ENCODE measurements at regions not wholly inside any gene's neighbourhood (a gene's known extent, or its start where the extent isn't known, plus 50 kb on each side); places are given as distances from the start of the nearest gene placed in this dataset.

GRCh38 chr5:164950927-164951326 is 1445.5 kb downstream of the MAT2B start:
- Histone ChIP-seq H3K9ac (ENCODE audit: low read length in 5 of 5) (no peak overlapping the region), H3K4me1 (ENCODE audit: control insufficient read depth in 5 of 5, insufficient read depth in 5 of 5, low read length in 5 of 5) (no peaks in the 10 kb centered on the region), H3K9me3 (ENCODE audit: control insufficient read depth in 5 of 5, low read length in 5 of 5) (no peaks in the 10 kb centered on the region), H3K27ac (ENCODE audit: low read depth, low read length) (no peak overlapping the region), H3K36me3 (ENCODE audit: control insufficient read depth in 5 of 5, insufficient read depth in 5 of 5, low read length in 5 of 5) (no peaks in the 10 kb centered on the region), H3K4me3 (ENCODE audit: low read depth in 1 of 5, low read length in 5 of 5) (no peak overlapping the region), H3K27me3 (ENCODE audit: control insufficient read depth in 5 of 5, insufficient read depth in 4 of 5, low read length in 5 of 5) (no peaks in the 10 kb centered on the region)

GRCh38 chr5:164951570-164951969 is 1446.2 kb downstream of the MAT2B start:
- no peak overlapping the region for H3K9ac ChIP-seq (ENCODE audit: low read length in 5 of 5)
- no peaks in the 10 kb centered on the region for H3K27me3 ChIP-seq (ENCODE audit: control insufficient read depth in 5 of 5, insufficient read depth in 4 of 5, low read length in 5 of 5)
- H3K36me3 ChIP-seq (ENCODE audit: control insufficient read depth in 5 of 5, insufficient read depth in 5 of 5, low read length in 5 of 5) = no peaks in the 10 kb centered on the region

GRCh38 chr5:164958688-164959087 is 1453.3 kb downstream of the MAT2B start:
- Histone ChIP-seq H3K27ac (ENCODE audit: low read depth, low read length) (no peak overlapping the region), H3K9me3 (ENCODE audit: control insufficient read depth in 5 of 5, low read length in 5 of 5) (no peaks in the 10 kb centered on the region), H3K9ac (ENCODE audit: low read length in 5 of 5) (no peak overlapping the region), H3K4me1 (ENCODE audit: control insufficient read depth in 5 of 5, insufficient read depth in 5 of 5, low read length in 5 of 5) (no peaks in the 10 kb centered on the region), H3K4me3 (ENCODE audit: low read depth in 1 of 5, low read length in 5 of 5) (no peak overlapping the region), H3K27me3 (ENCODE audit: control insufficient read depth in 5 of 5, insufficient read depth in 4 of 5, low read length in 5 of 5) (no peaks in the 10 kb centered on the region), H3K36me3 (ENCODE audit: control insufficient read depth in 5 of 5, insufficient read depth in 5 of 5, low read length in 5 of 5) (no peaks in the 10 kb centered on the region)

More at GRCh38 chr5:164951570-164951969, 1446.2 kb downstream of the MAT2B start:
- no peak overlapping the region for H3K4me3 ChIP-seq (ENCODE audit: low read depth in 1 of 5, low read length in 5 of 5)
- no peaks in the 10 kb centered on the region for H3K4me1 ChIP-seq (ENCODE audit: control insufficient read depth in 5 of 5, insufficient read depth in 5 of 5, low read length in 5 of 5)
- no peak overlapping the region for H3K27ac ChIP-seq (ENCODE audit: low read depth, low read length)
- H3K9me3 ChIP-seq (ENCODE audit: control insufficient read depth in 5 of 5, low read length in 5 of 5) = no peaks in the 10 kb centered on the region

- H3K9ac ChIP-seq (ENCODE audit: low read length in 5 of 5) = no peak overlapping the region
- H3K9me3 ChIP-seq (ENCODE audit: control insufficient read depth in 5 of 5, low read length in 5 of 5) = no peaks in the 10 kb centered on the region
- H3K36me3 ChIP-seq (ENCODE audit: control insufficient read depth in 5 of 5, insufficient read depth in 5 of 5, low read length in 5 of 5) = no peaks in the 10 kb centered on the region
- no peaks in the 10 kb centered on the region for H3K4me1 ChIP-seq (ENCODE audit: control insufficient read depth in 5 of 5, insufficient read depth in 5 of 5, low read length in 5 of 5)
- no peaks in the 10 kb centered on the region for H3K27me3 ChIP-seq (ENCODE audit: control insufficient read depth in 5 of 5, insufficient read depth in 4 of 5, low read length in 5 of 5)
- no peak overlapping the region for H3K4me3 ChIP-seq (ENCODE audit: low read depth in 1 of 5, low read length in 5 of 5)
- H3K27ac ChIP-seq (ENCODE audit: low read depth, low read length) = no peak overlapping the region
Observed at GRCh38 chr5:164959761-164960160, 1454.3 kb downstream of the MAT2B start.

- Histone ChIP-seq H3K27ac (ENCODE audit: low read depth, low read length) (no peak overlapping the region), H3K9ac (ENCODE audit: low read length in 5 of 5) (no peak overlapping the region), H3K9me3 (ENCODE audit: control insufficient read depth in 5 of 5, low read length in 5 of 5) (no peaks in the 10 kb centered on the region), H3K27me3 (ENCODE audit: control insufficient read depth in 5 of 5, insufficient read depth in 4 of 5, low read length in 5 of 5) (no peaks in the 10 kb centered on the region), H3K4me1 (ENCODE audit: control insufficient read depth in 5 of 5, insufficient read depth in 5 of 5, low read length in 5 of 5) (no peaks in the 10 kb centered on the region), H3K36me3 (ENCODE audit: control insufficient read depth in 5 of 5, insufficient read depth in 5 of 5, low read length in 5 of 5) (no peaks in the 10 kb centered on the region), H3K4me3 (ENCODE audit: low read depth in 1 of 5, low read length in 5 of 5) (no peak overlapping the region)
Observed at GRCh38 chr5:164962329-164962961, 1457.0 kb downstream of the MAT2B start.

GRCh38 chr5:164966611-164967010 is 1461.2 kb downstream of the MAT2B start:
- H3K4me1 ChIP-seq (ENCODE audit: control insufficient read depth in 5 of 5, insufficient read depth in 5 of 5, low read length in 5 of 5) = no peaks in the 10 kb centered on the region
- no peaks in the 10 kb centered on the region for H3K27me3 ChIP-seq (ENCODE audit: control insufficient read depth in 5 of 5, insufficient read depth in 4 of 5, low read length in 5 of 5)
- no peak overlapping the region for H3K4me3 ChIP-seq (ENCODE audit: low read depth in 1 of 5, low read length in 5 of 5)
- no peak overlapping the region for H3K27ac ChIP-seq (ENCODE audit: low read depth, low read length)
- H3K9ac ChIP-seq (ENCODE audit: low read length in 5 of 5) = no peak overlapping the region
- no peaks in the 10 kb centered on the region for H3K36me3 ChIP-seq (ENCODE audit: control insufficient read depth in 5 of 5, insufficient read depth in 5 of 5, low read length in 5 of 5)
- no peaks in the 10 kb centered on the region for H3K9me3 ChIP-seq (ENCODE audit: control insufficient read depth in 5 of 5, low read length in 5 of 5)

- Histone ChIP-seq H3K4me1 (ENCODE audit: control insufficient read depth in 5 of 5, insufficient read depth in 5 of 5, low read length in 5 of 5) (no peaks in the 10 kb centered on the region), H3K27ac (ENCODE audit: low read depth, low read length) (no peak overlapping the region), H3K9me3 (ENCODE audit: control insufficient read depth in 5 of 5, low read length in 5 of 5) (no peaks in the 10 kb centered on the region), H3K4me3 (ENCODE audit: low read depth in 1 of 5, low read length in 5 of 5) (no peak overlapping the region), H3K27me3 (ENCODE audit: control insufficient read depth in 5 of 5, insufficient read depth in 4 of 5, low read length in 5 of 5) (no peaks in the 10 kb centered on the region), H3K36me3 (ENCODE audit: control insufficient read depth in 5 of 5, insufficient read depth in 5 of 5, low read length in 5 of 5) (no peaks in the 10 kb centered on the region), H3K9ac (ENCODE audit: low read length in 5 of 5) (no peak overlapping the region)
Observed at GRCh38 chr5:164967354-164967753, 1461.9 kb downstream of the MAT2B start.

- Histone ChIP-seq H3K27ac (ENCODE audit: low read depth, low read length) (no peak overlapping the region), H3K9ac (ENCODE audit: low read length in 5 of 5) (no peak overlapping the region), H3K4me1 (ENCODE audit: control insufficient read depth in 5 of 5, insufficient read depth in 5 of 5, low read length in 5 of 5) (no peaks in the 10 kb centered on the region), H3K27me3 (ENCODE audit: control insufficient read depth in 5 of 5, insufficient read depth in 4 of 5, low read length in 5 of 5) (no peaks in the 10 kb centered on the region), H3K36me3 (ENCODE audit: control insufficient read depth in 5 of 5, insufficient read depth in 5 of 5, low read length in 5 of 5) (no peaks in the 10 kb centered on the region), H3K9me3 (ENCODE audit: control insufficient read depth in 5 of 5, low read length in 5 of 5) (peaks cover 0 to 14% (median 3%) of the 10 kb centered on the region in 5 donors), H3K4me3 (ENCODE audit: low read depth in 1 of 5, low read length in 5 of 5) (no peak overlapping the region)
Observed at GRCh38 chr5:164972973-164973372, 1467.6 kb downstream of the MAT2B start.

GRCh38 chr5:164975986-164976385 is 1470.6 kb downstream of the MAT2B start:
- H3K9me3 ChIP-seq (ENCODE audit: control insufficient read depth in 5 of 5, low read length in 5 of 5) = peaks cover 0 to 14% (median 3%) of the 10 kb centered on the region in 5 donors
- no peaks in the 10 kb centered on the region for H3K36me3 ChIP-seq (ENCODE audit: control insufficient read depth in 5 of 5, insufficient read depth in 5 of 5, low read length in 5 of 5)
- no peaks in the 10 kb centered on the region for H3K27me3 ChIP-seq (ENCODE audit: control insufficient read depth in 5 of 5, insufficient read depth in 4 of 5, low read length in 5 of 5)
- H3K27ac ChIP-seq (ENCODE audit: low read depth, low read length) = no peak overlapping the region
- H3K9ac ChIP-seq (ENCODE audit: low read length in 5 of 5) = no peak overlapping the region
- no peak overlapping the region for H3K4me3 ChIP-seq (ENCODE audit: low read depth in 1 of 5, low read length in 5 of 5)
- no peaks in the 10 kb centered on the region for H3K4me1 ChIP-seq (ENCODE audit: control insufficient read depth in 5 of 5, insufficient read depth in 5 of 5, low read length in 5 of 5)

GRCh38 chr5:164980480-164980879 is 1475.1 kb downstream of the MAT2B start:
- H3K27ac ChIP-seq (ENCODE audit: low read depth, low read length) = no peak overlapping the region
- no peaks in the 10 kb centered on the region for H3K27me3 ChIP-seq (ENCODE audit: control insufficient read depth in 5 of 5, insufficient read depth in 4 of 5, low read length in 5 of 5)
- no peaks in the 10 kb centered on the region for H3K36me3 ChIP-seq (ENCODE audit: control insufficient read depth in 5 of 5, insufficient read depth in 5 of 5, low read length in 5 of 5)
- H3K4me1 ChIP-seq (ENCODE audit: control insufficient read depth in 5 of 5, insufficient read depth in 5 of 5, low read length in 5 of 5) = no peaks in the 10 kb centered on the region
- H3K9me3 ChIP-seq (ENCODE audit: control insufficient read depth in 5 of 5, low read length in 5 of 5) = peaks cover 0 to 6% (median 3%) of the 10 kb centered on the region in 5 donors
- no peak overlapping the region for H3K9ac ChIP-seq (ENCODE audit: low read length in 5 of 5)
- H3K4me3 ChIP-seq (ENCODE audit: low read depth in 1 of 5, low read length in 5 of 5) = no peak overlapping the region

Data from subcutaneous abdominal adipose tissue (tissue), 5 donors.